ENCODE measurements at regions not wholly inside any gene's neighbourhood (a gene's known extent, or its start where the extent isn't known, plus 50 kb on each side); places are given as distances from the start of the nearest gene placed in this dataset.

- TF ChIP-seq GABPA (IDR thresholded peaks at IDR 0.05 in 1 of 2, conservative IDR thresholded peaks at IDR 0.05 in 1 of 2) = no peak
- no peak for TF ChIP-seq CTCF (IDR thresholded peaks at IDR 0.05; ENCODE audit: low read depth, low read length, missing input control)
Observed at GRCh38 chr6:144372116-144372515, 87.0 kb downstream of the UTRN start.

All from liver (tissue), 3 donors.